SK-N-SH treated with all-trans-retinoic acid at 6 μM for 48 hours (cell line): ENCODE measurements at regions not wholly inside any gene's neighbourhood (a gene's known extent, or its start where the extent isn't known, plus 50 kb on each side); places are given as distances from the start of the nearest gene placed in this dataset.
A peak's percentile ranks its signal among the peaks of the same experiment; 100 is the strongest.

Experiments
- ATAC-seq: fragments of 200-7000 bp; cut with Tn5 transposase; 3 replicates; pipeline ENCODE4 v1.9.1; 2020; ENCODE audit warnings: mild to moderate bottlenecking, moderate library complexity
- ARNTL ChIP-seq: fragments of 450-650 bp; formaldehyde crosslinking; IDR thresholded peaks from 2 replicates; pipeline ENCODE4 v1.5.0; 2020; ENCODE audit warnings: low read depth, mild to moderate bottlenecking, moderate library complexity, borderline replicate concordance
- BACH2 ChIP-seq: fragments of 250-450 bp; sonication (Bioruptor Pico); IDR thresholded peaks from 2 replicates; pipeline ENCODE4 v1.9.0; 2021; ENCODE audit warnings: mild to moderate bottlenecking, borderline replicate concordance
- GLIS3 ChIP-seq: fragments of 250-450 bp; sonication (Bioruptor Pico); IDR thresholded peaks from 2 replicates; pipeline ENCODE4 v1.5.0; 2020; ENCODE audit warnings: mild to moderate bottlenecking, moderate library complexity
- OSR1 ChIP-seq: fragments of 250-450 bp; sonication (Bioruptor Pico); IDR thresholded peaks from 2 replicates; pipeline ENCODE4 v1.8.0; 2022; ENCODE audit warnings: moderate library complexity, mild to moderate bottlenecking, inconsistent platforms
- PPARA ChIP-seq: fragments of 250-450 bp; sonication (Bioruptor Pico); IDR thresholded peaks from 2 replicates; pipeline ENCODE4 v1.5.0; 2020; ENCODE audit warnings: mild to moderate bottlenecking, borderline replicate concordance
- RARB ChIP-seq: fragments of 250-450 bp; sonication (Bioruptor Pico); IDR thresholded peaks from 2 replicates; pipeline ENCODE4 v1.8.0; 2021; ENCODE audit warnings: mild to moderate bottlenecking, moderate library complexity
- ZC3H10 ChIP-seq: fragments of 250-450 bp; sonication (Bioruptor Pico); IDR thresholded peaks from 2 replicates; pipeline ENCODE4 v1.5.1; 2021; ENCODE audit warnings: mild to moderate bottlenecking, moderate library complexity
- ZFP3 ChIP-seq: fragments of 250-450 bp; sonication (Bioruptor Pico); IDR thresholded peaks from 2 replicates; pipeline ENCODE4 v1.5.0; 2020; ENCODE audit warnings: mild to moderate bottlenecking, moderate library complexity
- ZFP30 ChIP-seq: fragments of 450-650 bp; formaldehyde crosslinking; IDR thresholded peaks from 2 replicates; pipeline ENCODE4 v1.5.0; 2022; ENCODE audit warnings: mild to moderate bottlenecking, moderate library complexity
- ZNF565 ChIP-seq: fragments of 450-650 bp; formaldehyde crosslinking; conservative IDR thresholded peaks from 2 replicates; pipeline ENCODE4 v1.5.0; 2020; ENCODE audit warnings: low read depth, mild to moderate bottlenecking, moderate library complexity
- ZNF70 ChIP-seq: fragments of 450-650 bp; formaldehyde crosslinking; IDR thresholded peaks from 2 replicates; pipeline ENCODE4 v1.5.0; 2020; ENCODE audit warnings: mild to moderate bottlenecking, moderate library complexity
- ZNF8 ChIP-seq: fragments of 450-650 bp; formaldehyde crosslinking; IDR thresholded peaks from 2 replicates; pipeline ENCODE4 v1.5.0; 2020; ENCODE audit warnings: mild to moderate bottlenecking, moderate library complexity
- TF ChIP-seq, protein P1 (sequence below): fragments of 250-450 bp; sonication (Bioruptor Pico); IDR thresholded peaks from 2 replicates; pipeline ENCODE4 v1.8.0; 2021; ENCODE audit warnings: low read depth, mild to moderate bottlenecking, moderate library complexity, borderline replicate concordance
- TF ChIP-seq, protein P2 (sequence below): fragments of 250-450 bp; sonication (Bioruptor Pico); IDR thresholded peaks from 2 replicates; pipeline ENCODE4 v1.5.1; 2020; ENCODE audit warnings: low read depth, mild to moderate bottlenecking, moderate library complexity
- TF ChIP-seq, protein P3 (sequence below): fragments of 250-450 bp; sonication (Bioruptor Pico); IDR thresholded peaks from 2 replicates; pipeline ENCODE4 v1.5.1; 2021; ENCODE audit warnings: mild to moderate bottlenecking, moderate library complexity
- TF ChIP-seq, protein P4 (sequence below): fragments of 250-450 bp; sonication (Bioruptor Pico); IDR thresholded peaks from 2 replicates; pipeline ENCODE4 v1.5.0; 2020; ENCODE audit warnings: mild to moderate bottlenecking, moderate library complexity
- TF ChIP-seq, protein P5 (sequence below): fragments of 250-450 bp; sonication (Bioruptor Pico); IDR thresholded peaks from 2 replicates; pipeline ENCODE4 v1.8.0; 2020; ENCODE audit warnings: mild to moderate bottlenecking, moderate library complexity, borderline replicate concordance

DNA sequence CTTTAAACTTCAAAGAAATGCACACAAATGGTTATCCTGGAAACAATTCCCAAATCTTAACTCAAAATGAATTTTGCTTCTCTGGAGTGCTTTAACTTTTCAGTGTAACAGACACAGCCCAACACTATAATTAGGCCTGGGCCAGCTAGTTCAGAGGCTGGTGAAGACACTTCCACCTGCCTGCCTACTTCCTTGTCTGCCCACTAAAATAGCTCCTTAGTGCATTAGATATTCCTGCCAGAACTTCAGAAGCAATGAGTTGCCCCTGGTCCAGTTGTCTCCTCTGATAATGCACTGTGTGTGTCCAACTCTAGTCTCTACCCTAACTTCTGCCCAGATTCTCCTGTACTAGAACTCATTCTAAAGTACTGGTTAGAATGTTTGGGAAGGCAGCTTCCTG is 150.9 kb upstream of the PRSS58 start:
- no peak for TF ChIP-seq ZNF565 (CRISPR knock-in tag)
- TF ChIP-seq, protein P1, sequence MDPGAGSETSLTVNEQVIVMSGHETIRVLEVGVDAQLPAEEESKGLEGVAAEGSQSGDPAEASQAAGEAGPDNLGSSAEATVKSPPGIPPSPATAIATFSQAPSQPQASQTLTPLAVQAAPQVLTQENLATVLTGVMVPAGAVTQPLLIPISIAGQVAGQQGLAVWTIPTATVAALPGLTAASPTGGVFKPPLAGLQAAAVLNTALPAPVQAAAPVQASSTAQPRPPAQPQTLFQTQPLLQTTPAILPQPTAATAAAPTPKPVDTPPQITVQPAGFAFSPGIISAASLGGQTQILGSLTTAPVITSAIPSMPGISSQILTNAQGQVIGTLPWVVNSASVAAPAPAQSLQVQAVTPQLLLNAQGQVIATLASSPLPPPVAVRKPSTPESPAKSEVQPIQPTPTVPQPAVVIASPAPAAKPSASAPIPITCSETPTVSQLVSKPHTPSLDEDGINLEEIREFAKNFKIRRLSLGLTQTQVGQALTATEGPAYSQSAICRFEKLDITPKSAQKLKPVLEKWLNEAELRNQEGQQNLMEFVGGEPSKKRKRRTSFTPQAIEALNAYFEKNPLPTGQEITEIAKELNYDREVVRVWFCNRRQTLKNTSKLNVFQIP (CRISPR knock-in tag) = no peak
- TF ChIP-seq ZNF70 (CRISPR knock-in tag) = no peak
- no peak for TF ChIP-seq ZFP30
- TF ChIP-seq PPARA (CRISPR knock-in tag) = no peak
- TF ChIP-seq ARNTL (CRISPR knock-in tag) = no peak
- TF ChIP-seq OSR1 (CRISPR knock-in tag) = no peak
- TF ChIP-seq ZC3H10 (CRISPR knock-in tag) = no peak
- TF ChIP-seq GLIS3 (CRISPR knock-in tag) = no peak
- no peak for TF ChIP-seq ZNF8 (CRISPR knock-in tag)
- TF ChIP-seq, protein P2, sequence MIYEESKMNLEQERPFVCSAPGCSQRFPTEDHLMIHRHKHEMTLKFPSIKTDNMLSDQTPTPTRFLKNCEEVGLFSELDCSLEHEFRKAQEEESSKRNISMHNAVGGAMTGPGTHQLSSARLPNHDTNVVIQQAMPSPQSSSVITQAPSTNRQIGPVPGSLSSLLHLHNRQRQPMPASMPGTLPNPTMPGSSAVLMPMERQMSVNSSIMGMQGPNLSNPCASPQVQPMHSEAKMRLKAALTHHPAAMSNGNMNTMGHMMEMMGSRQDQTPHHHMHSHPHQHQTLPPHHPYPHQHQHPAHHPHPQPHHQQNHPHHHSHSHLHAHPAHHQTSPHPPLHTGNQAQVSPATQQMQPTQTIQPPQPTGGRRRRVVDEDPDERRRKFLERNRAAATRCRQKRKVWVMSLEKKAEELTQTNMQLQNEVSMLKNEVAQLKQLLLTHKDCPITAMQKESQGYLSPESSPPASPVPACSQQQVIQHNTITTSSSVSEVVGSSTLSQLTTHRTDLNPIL (CRISPR knock-in tag) = no peak
- no peak for TF ChIP-seq BACH2 (CRISPR knock-in tag)
- TF ChIP-seq, protein P3, sequence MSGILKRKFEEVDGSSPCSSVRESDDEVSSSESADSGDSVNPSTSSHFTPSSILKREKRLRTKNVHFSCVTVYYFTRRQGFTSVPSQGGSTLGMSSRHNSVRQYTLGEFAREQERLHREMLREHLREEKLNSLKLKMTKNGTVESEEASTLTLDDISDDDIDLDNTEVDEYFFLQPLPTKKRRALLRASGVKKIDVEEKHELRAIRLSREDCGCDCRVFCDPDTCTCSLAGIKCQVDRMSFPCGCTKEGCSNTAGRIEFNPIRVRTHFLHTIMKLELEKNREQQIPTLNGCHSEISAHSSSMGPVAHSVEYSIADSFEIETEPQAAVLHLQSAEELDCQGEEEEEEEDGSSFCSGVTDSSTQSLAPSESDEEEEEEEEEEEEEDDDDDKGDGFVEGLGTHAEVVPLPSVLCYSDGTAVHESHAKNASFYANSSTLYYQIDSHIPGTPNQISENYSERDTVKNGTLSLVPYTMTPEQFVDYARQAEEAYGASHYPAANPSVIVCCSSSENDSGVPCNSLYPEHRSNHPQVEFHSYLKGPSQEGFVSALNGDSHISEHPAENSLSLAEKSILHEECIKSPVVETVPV (CRISPR knock-in tag) = no peak
- TF ChIP-seq ZFP3 (CRISPR knock-in tag) = no peak
- TF ChIP-seq, protein P4, sequence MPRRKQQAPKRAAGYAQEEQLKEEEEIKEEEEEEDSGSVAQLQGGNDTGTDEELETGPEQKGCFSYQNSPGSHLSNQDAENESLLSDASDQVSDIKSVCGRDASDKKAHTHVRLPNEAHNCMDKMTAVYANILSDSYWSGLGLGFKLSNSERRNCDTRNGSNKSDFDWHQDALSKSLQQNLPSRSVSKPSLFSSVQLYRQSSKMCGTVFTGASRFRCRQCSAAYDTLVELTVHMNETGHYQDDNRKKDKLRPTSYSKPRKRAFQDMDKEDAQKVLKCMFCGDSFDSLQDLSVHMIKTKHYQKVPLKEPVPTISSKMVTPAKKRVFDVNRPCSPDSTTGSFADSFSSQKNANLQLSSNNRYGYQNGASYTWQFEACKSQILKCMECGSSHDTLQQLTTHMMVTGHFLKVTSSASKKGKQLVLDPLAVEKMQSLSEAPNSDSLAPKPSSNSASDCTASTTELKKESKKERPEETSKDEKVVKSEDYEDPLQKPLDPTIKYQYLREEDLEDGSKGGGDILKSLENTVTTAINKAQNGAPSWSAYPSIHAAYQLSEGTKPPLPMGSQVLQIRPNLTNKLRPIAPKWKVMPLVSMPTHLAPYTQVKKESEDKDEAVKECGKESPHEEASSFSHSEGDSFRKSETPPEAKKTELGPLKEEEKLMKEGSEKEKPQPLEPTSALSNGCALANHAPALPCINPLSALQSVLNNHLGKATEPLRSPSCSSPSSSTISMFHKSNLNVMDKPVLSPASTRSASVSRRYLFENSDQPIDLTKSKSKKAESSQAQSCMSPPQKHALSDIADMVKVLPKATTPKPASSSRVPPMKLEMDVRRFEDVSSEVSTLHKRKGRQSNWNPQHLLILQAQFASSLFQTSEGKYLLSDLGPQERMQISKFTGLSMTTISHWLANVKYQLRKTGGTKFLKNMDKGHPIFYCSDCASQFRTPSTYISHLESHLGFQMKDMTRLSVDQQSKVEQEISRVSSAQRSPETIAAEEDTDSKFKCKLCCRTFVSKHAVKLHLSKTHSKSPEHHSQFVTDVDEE (CRISPR knock-in tag) = no peak
- no peak for TF ChIP-seq RARB
- TF ChIP-seq, protein P5, sequence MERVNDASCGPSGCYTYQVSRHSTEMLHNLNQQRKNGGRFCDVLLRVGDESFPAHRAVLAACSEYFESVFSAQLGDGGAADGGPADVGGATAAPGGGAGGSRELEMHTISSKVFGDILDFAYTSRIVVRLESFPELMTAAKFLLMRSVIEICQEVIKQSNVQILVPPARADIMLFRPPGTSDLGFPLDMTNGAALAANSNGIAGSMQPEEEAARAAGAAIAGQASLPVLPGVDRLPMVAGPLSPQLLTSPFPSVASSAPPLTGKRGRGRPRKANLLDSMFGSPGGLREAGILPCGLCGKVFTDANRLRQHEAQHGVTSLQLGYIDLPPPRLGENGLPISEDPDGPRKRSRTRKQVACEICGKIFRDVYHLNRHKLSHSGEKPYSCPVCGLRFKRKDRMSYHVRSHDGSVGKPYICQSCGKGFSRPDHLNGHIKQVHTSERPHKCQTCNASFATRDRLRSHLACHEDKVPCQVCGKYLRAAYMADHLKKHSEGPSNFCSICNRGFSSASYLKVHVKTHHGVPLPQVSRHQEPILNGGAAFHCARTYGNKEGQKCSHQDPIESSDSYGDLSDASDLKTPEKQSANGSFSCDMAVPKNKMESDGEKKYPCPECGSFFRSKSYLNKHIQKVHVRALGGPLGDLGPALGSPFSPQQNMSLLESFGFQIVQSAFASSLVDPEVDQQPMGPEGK (CRISPR knock-in tag) = no peak
- no peak for ATAC-seq

DNA sequence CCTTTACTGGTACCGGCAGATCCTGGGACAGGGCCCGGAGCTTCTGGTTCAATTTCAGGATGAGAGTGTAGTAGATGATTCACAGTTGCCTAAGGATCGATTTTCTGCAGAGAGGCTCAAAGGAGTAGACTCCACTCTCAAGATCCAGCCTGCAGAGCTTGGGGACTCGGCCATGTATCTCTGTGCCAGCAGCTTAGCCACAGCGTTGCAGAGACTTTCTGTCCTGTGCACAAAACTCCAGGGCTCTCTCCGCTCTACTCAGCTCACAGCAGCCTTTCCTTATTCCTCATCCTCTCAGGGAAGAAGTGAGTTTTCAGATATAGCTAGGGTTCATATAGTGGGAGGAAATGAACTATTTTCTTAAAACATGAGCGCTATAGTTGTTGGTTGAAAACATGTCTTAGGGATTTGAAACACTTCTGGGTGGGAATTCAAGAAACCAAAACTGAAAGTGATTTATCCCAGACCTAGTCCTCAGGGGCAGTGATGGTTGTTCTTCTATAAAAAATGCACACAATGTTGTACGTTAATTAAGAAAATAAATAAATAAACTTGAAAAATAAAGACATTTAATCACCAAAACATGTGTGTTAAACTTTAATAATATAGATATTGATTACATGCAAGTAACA is 150.2 kb upstream of the PRSS58 start:
- TF ChIP-seq, protein P1 (CRISPR knock-in tag) = no peak
- ATAC-seq = peak; percentile 69

DNA sequence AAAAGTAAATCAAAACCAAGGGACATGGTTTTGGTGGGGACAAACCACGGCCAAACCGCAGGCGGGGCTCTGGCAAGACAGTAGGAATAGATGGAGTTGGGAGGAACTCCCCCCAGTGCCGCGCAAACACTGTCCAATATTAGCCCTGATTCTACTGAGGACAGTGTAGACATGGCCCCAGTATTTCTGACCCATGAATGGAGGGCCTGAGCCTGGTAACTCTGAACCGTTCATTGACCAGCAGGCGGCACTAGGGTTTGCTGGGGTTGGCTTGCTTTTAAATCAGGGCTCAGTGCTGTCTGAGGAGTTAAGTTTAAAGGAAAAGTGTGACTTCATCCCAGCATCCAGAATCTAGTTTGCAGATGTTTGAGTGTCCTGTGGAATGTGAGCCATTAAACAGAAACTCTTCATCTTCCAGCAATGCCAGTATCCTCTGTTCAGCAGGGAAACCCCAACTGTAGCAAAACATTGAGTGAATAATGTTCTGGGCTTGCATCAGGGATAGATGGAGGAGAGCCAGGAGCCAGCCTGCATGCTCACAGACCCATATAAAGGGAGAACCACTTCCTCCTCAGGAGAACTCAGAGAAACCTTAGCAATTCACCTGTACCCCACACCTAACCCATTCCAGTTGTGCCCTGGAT is 147.4 kb upstream of the PRSS58 start:
- ATAC-seq = no peak
- TF ChIP-seq, protein P4 (CRISPR knock-in tag) = no peak
- TF ChIP-seq ZNF8 (CRISPR knock-in tag) = no peak
